ENCODE measurements at regions not wholly inside any gene's neighbourhood (a gene's known extent, or its start where the extent isn't known, plus 50 kb on each side); places are given as distances from the start of the nearest gene placed in this dataset.

DNA sequence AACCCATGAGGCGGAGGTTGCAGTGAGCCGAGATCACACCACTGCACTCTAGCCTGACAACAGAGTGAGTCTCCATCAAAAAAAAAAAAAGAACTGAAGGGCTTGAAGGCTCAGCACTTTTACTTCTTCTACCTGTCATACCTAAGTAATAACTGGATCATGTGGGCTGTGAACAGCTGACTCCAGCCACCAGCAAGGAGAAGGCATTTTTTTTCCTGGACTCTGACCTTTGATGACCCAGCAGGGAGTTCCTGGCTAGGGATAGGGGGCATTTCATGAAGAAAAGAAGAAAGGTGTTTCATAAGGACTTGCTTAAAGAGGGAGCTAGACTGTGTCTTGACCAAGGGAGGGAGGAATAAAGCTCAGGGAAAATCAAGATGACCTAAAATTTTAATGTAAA lies 266.0 kb downstream of the ZNF621 start (continued):
- TF ChIP-seq, protein P1, sequence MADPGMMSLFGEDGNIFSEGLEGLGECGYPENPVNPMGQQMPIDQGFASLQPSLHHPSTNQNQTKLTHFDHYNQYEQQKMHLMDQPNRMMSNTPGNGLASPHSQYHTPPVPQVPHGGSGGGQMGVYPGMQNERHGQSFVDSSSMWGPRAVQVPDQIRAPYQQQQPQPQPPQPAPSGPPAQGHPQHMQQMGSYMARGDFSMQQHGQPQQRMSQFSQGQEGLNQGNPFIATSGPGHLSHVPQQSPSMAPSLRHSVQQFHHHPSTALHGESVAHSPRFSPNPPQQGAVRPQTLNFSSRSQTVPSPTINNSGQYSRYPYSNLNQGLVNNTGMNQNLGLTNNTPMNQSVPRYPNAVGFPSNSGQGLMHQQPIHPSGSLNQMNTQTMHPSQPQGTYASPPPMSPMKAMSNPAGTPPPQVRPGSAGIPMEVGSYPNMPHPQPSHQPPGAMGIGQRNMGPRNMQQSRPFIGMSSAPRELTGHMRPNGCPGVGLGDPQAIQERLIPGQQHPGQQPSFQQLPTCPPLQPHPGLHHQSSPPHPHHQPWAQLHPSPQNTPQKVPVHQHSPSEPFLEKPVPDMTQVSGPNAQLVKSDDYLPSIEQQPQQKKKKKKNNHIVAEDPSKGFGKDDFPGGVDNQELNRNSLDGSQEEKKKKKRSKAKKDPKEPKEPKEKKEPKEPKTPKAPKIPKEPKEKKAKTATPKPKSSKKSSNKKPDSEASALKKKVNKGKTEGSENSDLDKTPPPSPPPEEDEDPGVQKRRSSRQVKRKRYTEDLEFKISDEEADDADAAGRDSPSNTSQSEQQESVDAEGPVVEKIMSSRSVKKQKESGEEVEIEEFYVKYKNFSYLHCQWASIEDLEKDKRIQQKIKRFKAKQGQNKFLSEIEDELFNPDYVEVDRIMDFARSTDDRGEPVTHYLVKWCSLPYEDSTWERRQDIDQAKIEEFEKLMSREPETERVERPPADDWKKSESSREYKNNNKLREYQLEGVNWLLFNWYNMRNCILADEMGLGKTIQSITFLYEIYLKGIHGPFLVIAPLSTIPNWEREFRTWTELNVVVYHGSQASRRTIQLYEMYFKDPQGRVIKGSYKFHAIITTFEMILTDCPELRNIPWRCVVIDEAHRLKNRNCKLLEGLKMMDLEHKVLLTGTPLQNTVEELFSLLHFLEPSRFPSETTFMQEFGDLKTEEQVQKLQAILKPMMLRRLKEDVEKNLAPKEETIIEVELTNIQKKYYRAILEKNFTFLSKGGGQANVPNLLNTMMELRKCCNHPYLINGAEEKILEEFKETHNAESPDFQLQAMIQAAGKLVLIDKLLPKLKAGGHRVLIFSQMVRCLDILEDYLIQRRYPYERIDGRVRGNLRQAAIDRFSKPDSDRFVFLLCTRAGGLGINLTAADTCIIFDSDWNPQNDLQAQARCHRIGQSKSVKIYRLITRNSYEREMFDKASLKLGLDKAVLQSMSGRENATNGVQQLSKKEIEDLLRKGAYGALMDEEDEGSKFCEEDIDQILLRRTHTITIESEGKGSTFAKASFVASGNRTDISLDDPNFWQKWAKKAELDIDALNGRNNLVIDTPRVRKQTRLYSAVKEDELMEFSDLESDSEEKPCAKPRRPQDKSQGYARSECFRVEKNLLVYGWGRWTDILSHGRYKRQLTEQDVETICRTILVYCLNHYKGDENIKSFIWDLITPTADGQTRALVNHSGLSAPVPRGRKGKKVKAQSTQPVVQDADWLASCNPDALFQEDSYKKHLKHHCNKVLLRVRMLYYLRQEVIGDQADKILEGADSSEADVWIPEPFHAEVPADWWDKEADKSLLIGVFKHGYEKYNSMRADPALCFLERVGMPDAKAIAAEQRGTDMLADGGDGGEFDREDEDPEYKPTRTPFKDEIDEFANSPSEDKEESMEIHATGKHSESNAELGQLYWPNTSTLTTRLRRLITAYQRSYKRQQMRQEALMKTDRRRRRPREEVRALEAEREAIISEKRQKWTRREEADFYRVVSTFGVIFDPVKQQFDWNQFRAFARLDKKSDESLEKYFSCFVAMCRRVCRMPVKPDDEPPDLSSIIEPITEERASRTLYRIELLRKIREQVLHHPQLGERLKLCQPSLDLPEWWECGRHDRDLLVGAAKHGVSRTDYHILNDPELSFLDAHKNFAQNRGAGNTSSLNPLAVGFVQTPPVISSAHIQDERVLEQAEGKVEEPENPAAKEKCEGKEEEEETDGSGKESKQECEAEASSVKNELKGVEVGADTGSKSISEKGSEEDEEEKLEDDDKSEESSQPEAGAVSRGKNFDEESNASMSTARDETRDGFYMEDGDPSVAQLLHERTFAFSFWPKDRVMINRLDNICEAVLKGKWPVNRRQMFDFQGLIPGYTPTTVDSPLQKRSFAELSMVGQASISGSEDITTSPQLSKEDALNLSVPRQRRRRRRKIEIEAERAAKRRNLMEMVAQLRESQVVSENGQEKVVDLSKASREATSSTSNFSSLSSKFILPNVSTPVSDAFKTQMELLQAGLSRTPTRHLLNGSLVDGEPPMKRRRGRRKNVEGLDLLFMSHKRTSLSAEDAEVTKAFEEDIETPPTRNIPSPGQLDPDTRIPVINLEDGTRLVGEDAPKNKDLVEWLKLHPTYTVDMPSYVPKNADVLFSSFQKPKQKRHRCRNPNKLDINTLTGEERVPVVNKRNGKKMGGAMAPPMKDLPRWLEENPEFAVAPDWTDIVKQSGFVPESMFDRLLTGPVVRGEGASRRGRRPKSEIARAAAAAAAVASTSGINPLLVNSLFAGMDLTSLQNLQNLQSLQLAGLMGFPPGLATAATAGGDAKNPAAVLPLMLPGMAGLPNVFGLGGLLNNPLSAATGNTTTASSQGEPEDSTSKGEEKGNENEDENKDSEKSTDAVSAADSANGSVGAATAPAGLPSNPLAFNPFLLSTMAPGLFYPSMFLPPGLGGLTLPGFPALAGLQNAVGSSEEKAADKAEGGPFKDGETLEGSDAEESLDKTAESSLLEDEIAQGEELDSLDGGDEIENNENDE (IDR thresholded peaks at IDR 0.05; ENCODE audit: insufficient replicate concordance, low read length): no peak
- no peak for TF ChIP-seq TCF12 (IDR thresholded peaks at IDR 0.05; ENCODE audit: low read depth, low read length)
- TF ChIP-seq CHD2 (IDR thresholded peaks at IDR 0.05; ENCODE audit: low read length): no peak
- no peak for TF ChIP-seq KDM5A (IDR thresholded peaks at IDR 0.05; ENCODE audit: low read length)
- no peak for TF ChIP-seq TAF7 (optimal IDR thresholded peaks at IDR 0.05; ENCODE audit: borderline replicate concordance, low read depth, low read length)
